ENCODE measurements at regions not wholly inside any gene's neighbourhood (a gene's known extent, or its start where the extent isn't known, plus 50 kb on each side); places are given as distances from the start of the nearest gene placed in this dataset.

GRCh38 chr2:159860581-159861310, 62.7 kb upstream of the CD302 start:
- no peak for ATAC-seq (ENCODE audit: poor library complexity)
- H3K36me3 ChIP-seq (ENCODE audit: insufficient read depth, low read length): peaks cover 57% of the 10 kb centered on the region
- H3K27me3 Mint-ChIP-seq: no peaks in the 10 kb centered on the region
- no peaks in the 10 kb centered on the region for H3K4me1 Mint-ChIP-seq (ENCODE audit: low read depth)
- no peaks in the 10 kb centered on the region for H3K9me3 ChIP-seq (ENCODE audit: control insufficient read depth in 1 of 2, insufficient read depth in 1 of 2, low read length in 2 of 2)
- H3K27ac Mint-ChIP-seq: no peak overlapping the region
- no peaks in the 10 kb centered on the region for H3K4me1 ChIP-seq (ENCODE audit: insufficient read depth, low read length)
- TF ChIP-seq CTCF (IDR thresholded peaks at IDR 0.05): no peak
- CTCF ChIA-PET: no interaction called here
- peaks cover 82% of the 10 kb centered on the region for H3K36me3 Mint-ChIP-seq (ENCODE audit: low read depth)
- H3K4me3 Mint-ChIP-seq: no peak overlapping the region
- POLR2A ChIA-PET: no interaction called here
- no peaks in the 10 kb centered on the region for H3K9me3 Mint-ChIP-seq
- DNase-seq: no peak
- H3K4me3 ChIP-seq (ENCODE audit: low read length): no peak overlapping the region
- intact Hi-C loops (cut with DNase I, micrococcal nuclease): no loop called here
- H3K27ac ChIP-seq (ENCODE audit: low read depth in 1 of 2, low read length in 2 of 2): no peak overlapping the region
- no peaks in the 10 kb centered on the region for H3K27me3 ChIP-seq (ENCODE audit: control insufficient read depth in 1 of 2, insufficient read depth in 2 of 2, low read length in 2 of 2)

- ATAC-seq (ENCODE audit: poor library complexity): no peak
- H3K27ac Mint-ChIP-seq: no peak overlapping the region
- no peaks in the 10 kb centered on the region for H3K9me3 Mint-ChIP-seq
- no peak for TF ChIP-seq CTCF (IDR thresholded peaks at IDR 0.05)
- no peak overlapping the region for H3K27ac ChIP-seq (ENCODE audit: low read depth in 1 of 2, low read length in 2 of 2)
- H3K27me3 Mint-ChIP-seq: no peaks in the 10 kb centered on the region
- no peaks in the 10 kb centered on the region for H3K9me3 ChIP-seq (ENCODE audit: control insufficient read depth in 1 of 2, insufficient read depth in 1 of 2, low read length in 2 of 2)
- intact Hi-C loops (cut with DNase I, micrococcal nuclease): no loop called here
- DNase-seq: no peak
- no peak overlapping the region for H3K4me3 ChIP-seq (ENCODE audit: low read length)
- H3K4me1 ChIP-seq (ENCODE audit: insufficient read depth, low read length): no peaks in the 10 kb centered on the region
- H3K4me1 Mint-ChIP-seq (ENCODE audit: low read depth): no peaks in the 10 kb centered on the region
- ChIA-PET POLR2A (no interaction called here), CTCF (no interaction called here)
- peaks cover 85% of the 10 kb centered on the region for H3K36me3 Mint-ChIP-seq (ENCODE audit: low read depth)
- no peaks in the 10 kb centered on the region for H3K27me3 ChIP-seq (ENCODE audit: control insufficient read depth in 1 of 2, insufficient read depth in 2 of 2, low read length in 2 of 2)
- H3K4me3 Mint-ChIP-seq: no peak overlapping the region
- H3K36me3 ChIP-seq (ENCODE audit: insufficient read depth, low read length): peaks cover 54% of the 10 kb centered on the region
These were observed 61.6 kb upstream of the CD302 start for GRCh38 chr2:159859583-159859982.

GRCh38 chr2:159856760-159857159, 58.8 kb upstream of the CD302 start:
- no peak overlapping the region for H3K4me3 ChIP-seq (ENCODE audit: low read length)
- no peaks in the 10 kb centered on the region for H3K9me3 ChIP-seq (ENCODE audit: control insufficient read depth in 1 of 2, insufficient read depth in 1 of 2, low read length in 2 of 2)
- H3K27me3 Mint-ChIP-seq: no peaks in the 10 kb centered on the region
- no peaks in the 10 kb centered on the region for H3K27me3 ChIP-seq (ENCODE audit: control insufficient read depth in 1 of 2, insufficient read depth in 2 of 2, low read length in 2 of 2)
- H3K4me1 Mint-ChIP-seq (ENCODE audit: low read depth): no peaks in the 10 kb centered on the region
- no peak overlapping the region for H3K27ac ChIP-seq (ENCODE audit: low read depth in 1 of 2, low read length in 2 of 2)
- TF ChIP-seq CTCF (IDR thresholded peaks at IDR 0.05): no peak
- H3K36me3 Mint-ChIP-seq (ENCODE audit: low read depth): peaks cover 83% of the 10 kb centered on the region
- H3K36me3 ChIP-seq (ENCODE audit: insufficient read depth, low read length): peaks cover 64% of the 10 kb centered on the region
- intact Hi-C loops (cut with DNase I, micrococcal nuclease): no loop called here
- no peak overlapping the region for H3K27ac Mint-ChIP-seq
- DNase-seq: no peak
- ChIA-PET POLR2A (no interaction called here), CTCF (no interaction called here)
- no peak overlapping the region for H3K4me3 Mint-ChIP-seq
- ATAC-seq (ENCODE audit: poor library complexity): no peak
- no peaks in the 10 kb centered on the region for H3K4me1 ChIP-seq (ENCODE audit: insufficient read depth, low read length)
- no peaks in the 10 kb centered on the region for H3K9me3 Mint-ChIP-seq
